ENCODE measurements at regions not wholly inside any gene's neighbourhood (a gene's known extent, or its start where the extent isn't known, plus 50 kb on each side); places are given as distances from the start of the nearest gene placed in this dataset.
"Not testable (repeated sequence)": the region's sequence is repeated elsewhere in the genome, so short reads cannot be mapped to it uniquely, and the experiment has no call there.

DNA sequence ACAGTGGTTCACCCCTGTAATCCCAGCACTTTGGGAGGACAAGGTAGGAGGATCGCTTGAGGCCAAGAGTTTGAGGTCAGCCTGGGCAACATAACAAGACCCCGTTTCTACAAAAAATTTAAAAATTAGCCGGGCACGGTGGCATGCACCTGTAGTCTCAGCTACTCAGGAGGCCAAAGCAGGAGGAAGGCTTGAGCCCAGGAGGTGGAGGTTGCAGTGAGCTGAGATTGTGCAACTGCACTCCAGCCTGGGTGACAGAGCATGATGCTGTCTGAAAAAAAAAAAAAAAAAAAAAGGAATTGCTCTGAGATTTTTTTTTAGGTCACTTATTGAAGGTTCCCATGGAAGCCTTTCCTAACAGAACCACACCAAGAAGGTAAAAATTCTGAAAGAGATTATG is 101.9 kb upstream of the KCTD7 start:
- TF ChIP-seq, protein P1, sequence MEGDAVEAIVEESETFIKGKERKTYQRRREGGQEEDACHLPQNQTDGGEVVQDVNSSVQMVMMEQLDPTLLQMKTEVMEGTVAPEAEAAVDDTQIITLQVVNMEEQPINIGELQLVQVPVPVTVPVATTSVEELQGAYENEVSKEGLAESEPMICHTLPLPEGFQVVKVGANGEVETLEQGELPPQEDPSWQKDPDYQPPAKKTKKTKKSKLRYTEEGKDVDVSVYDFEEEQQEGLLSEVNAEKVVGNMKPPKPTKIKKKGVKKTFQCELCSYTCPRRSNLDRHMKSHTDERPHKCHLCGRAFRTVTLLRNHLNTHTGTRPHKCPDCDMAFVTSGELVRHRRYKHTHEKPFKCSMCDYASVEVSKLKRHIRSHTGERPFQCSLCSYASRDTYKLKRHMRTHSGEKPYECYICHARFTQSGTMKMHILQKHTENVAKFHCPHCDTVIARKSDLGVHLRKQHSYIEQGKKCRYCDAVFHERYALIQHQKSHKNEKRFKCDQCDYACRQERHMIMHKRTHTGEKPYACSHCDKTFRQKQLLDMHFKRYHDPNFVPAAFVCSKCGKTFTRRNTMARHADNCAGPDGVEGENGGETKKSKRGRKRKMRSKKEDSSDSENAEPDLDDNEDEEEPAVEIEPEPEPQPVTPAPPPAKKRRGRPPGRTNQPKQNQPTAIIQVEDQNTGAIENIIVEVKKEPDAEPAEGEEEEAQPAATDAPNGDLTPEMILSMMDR (conservative IDR thresholded peaks at IDR 0.05 in 1 of 2, IDR thresholded peaks at IDR 0.05 in 1 of 2; ENCODE audit: extremely low read depth in 1 of 2, insufficient read depth in 1 of 2, low read depth in 1 of 2, low read length in 2 of 2) = not testable (repeated sequence)
- not testable (repeated sequence) for TF ChIP-seq EZH2 (IDR thresholded peaks at IDR 0.05; ENCODE audit: borderline replicate concordance, low read length)

All from mammary epithelial cell (primary cell).